ENCODE measurements at regions not wholly inside any gene's neighbourhood (a gene's known extent, or its start where the extent isn't known, plus 50 kb on each side); places are given as distances from the start of the nearest gene placed in this dataset.

DNA sequence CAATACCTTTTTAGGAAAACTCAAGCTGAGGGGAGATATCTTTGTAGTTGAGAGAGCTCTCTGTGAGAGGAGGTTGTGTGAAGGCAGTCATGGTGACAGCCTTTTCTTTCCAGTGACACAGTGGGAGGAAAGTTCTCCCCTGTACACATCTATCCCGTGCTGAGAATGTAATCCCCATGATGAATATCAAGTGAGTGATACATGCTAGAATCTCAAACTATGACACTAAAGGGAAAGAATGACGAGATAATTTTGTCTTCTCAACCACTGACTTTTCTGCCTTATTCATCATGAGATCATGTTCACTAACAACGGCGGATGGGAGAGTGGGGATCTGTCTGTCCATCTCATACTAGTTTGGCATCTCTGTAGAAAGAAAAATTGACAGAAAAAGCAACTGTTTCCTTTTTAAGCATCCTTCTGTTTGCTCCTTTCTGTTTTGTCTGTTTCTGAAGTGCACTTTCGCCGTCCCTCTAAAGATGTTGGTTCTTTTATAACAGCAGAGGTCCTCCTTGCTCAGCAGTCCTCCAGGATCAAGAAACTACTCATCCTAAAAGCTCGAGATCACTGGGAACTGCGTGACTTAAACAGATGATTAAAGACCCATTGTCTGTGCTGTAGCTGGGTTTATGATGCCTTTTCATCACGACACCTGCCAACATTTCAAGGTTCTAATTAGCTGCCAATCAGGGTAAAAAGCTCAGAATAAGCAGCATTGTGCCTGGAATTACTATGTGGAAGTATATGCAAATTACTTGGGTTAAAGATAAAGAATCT, 137.6 kb downstream of the DCK start:
- H3K9me3 ChIP-seq (ENCODE audit: insufficient read depth, low read length) = no peaks in the 10 kb centered on the region
- H3K4me3 ChIP-seq (ENCODE audit: low read length) = no peak overlapping the region
- H3K4me1 ChIP-seq (ENCODE audit: low read length) = no peaks in the 10 kb centered on the region
- no peak overlapping the region; the same call in 1 of the 2 replicates for H2AFZ ChIP-seq (ENCODE audit: low read depth, low read length)
- H3K79me2 ChIP-seq (ENCODE audit: low read length) = no peaks in the 10 kb centered on the region
- no peaks in the 10 kb centered on the region for H3K27me3 ChIP-seq (ENCODE audit: low read depth, low read length)
- no peak overlapping the region for H3K4me2 ChIP-seq (ENCODE audit: low read length)
- no peak overlapping the region for H3K27ac ChIP-seq (ENCODE audit: low read length)
- TF ChIP-seq, protein P1, sequence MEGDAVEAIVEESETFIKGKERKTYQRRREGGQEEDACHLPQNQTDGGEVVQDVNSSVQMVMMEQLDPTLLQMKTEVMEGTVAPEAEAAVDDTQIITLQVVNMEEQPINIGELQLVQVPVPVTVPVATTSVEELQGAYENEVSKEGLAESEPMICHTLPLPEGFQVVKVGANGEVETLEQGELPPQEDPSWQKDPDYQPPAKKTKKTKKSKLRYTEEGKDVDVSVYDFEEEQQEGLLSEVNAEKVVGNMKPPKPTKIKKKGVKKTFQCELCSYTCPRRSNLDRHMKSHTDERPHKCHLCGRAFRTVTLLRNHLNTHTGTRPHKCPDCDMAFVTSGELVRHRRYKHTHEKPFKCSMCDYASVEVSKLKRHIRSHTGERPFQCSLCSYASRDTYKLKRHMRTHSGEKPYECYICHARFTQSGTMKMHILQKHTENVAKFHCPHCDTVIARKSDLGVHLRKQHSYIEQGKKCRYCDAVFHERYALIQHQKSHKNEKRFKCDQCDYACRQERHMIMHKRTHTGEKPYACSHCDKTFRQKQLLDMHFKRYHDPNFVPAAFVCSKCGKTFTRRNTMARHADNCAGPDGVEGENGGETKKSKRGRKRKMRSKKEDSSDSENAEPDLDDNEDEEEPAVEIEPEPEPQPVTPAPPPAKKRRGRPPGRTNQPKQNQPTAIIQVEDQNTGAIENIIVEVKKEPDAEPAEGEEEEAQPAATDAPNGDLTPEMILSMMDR (IDR thresholded peaks at IDR 0.05; ENCODE audit: low read depth, low read length) = no peak
- TF ChIP-seq EZH2phosphoT487 (IDR thresholded peaks at IDR 0.05; ENCODE audit: low read depth) = no peak
- H4K20me1 ChIP-seq (ENCODE audit: insufficient read depth, low read length) = no peaks in the 10 kb centered on the region
- no peaks in the 10 kb centered on the region for H3K36me3 ChIP-seq (replicated peaks; ENCODE audit: low read depth, low read length)
- no peak overlapping the region for H3K9ac ChIP-seq (ENCODE audit: low read length)

DNA sequence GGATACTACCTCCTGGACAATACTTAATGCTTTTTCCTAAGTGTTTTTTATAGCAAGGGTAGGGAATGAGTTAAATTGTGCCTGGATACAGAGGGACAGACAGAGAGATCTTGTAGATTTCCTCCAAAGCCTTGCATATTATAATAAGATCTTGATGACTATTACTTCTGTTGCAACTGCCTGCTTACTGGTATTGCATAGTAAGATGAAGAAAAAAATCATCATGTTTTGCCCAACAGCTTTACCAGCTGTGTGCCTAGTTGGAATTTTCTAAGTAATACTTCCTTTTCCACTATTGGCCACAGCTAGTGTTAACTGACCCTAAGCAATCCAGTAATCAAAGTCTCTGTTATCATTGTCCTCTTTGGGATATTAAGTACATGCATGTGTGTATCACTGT, 139.0 kb downstream of the DCK start:
- TF ChIP-seq, protein P1 (IDR thresholded peaks at IDR 0.05; ENCODE audit: low read depth, low read length) = no peak
- no peak for TF ChIP-seq EZH2phosphoT487 (IDR thresholded peaks at IDR 0.05; ENCODE audit: low read depth)
- Histone ChIP-seq H3K27me3 (ENCODE audit: low read depth, low read length) (no peaks in the 10 kb centered on the region), H3K9me3 (ENCODE audit: insufficient read depth, low read length) (no peaks in the 10 kb centered on the region), H3K4me2 (ENCODE audit: low read length) (no peak overlapping the region), H3K9ac (ENCODE audit: low read length) (no peak overlapping the region), H2AFZ (ENCODE audit: low read depth, low read length) (no peak overlapping the region), H3K36me3 (replicated peaks; ENCODE audit: low read depth, low read length) (no peaks in the 10 kb centered on the region), H3K79me2 (ENCODE audit: low read length) (no peaks in the 10 kb centered on the region), H3K4me1 (ENCODE audit: low read length) (no peaks in the 10 kb centered on the region), H3K4me3 (ENCODE audit: low read length) (no peak overlapping the region), H4K20me1 (ENCODE audit: insufficient read depth, low read length) (no peaks in the 10 kb centered on the region), H3K27ac (ENCODE audit: low read length) (no peak overlapping the region)

DNA sequence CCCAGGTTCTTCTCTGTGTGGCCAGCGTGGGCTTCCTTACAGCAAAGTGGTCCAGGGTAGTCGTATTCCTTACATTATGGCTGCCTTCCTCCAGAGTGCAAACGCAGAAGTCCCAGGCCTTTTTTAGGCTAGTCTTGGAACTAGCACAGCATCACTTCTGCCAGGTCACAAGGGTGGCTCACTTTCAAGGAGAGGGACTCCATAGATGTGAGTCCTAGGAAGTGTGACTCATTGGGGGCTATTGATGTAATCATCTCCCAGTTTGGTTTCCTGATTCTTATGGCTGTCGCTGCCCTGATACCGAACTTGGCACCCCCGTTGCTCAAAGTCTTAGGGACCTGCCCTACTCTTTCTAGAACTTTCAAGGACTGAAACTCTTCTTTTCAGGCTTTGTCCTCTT, 140.0 kb downstream of the DCK start:
- TF ChIP-seq, protein P1 (IDR thresholded peaks at IDR 0.05; ENCODE audit: low read depth, low read length) = no peak
- TF ChIP-seq EZH2phosphoT487 (IDR thresholded peaks at IDR 0.05; ENCODE audit: low read depth) = no peak
- no peak overlapping the region for H3K4me3 ChIP-seq (ENCODE audit: low read length)
- no peaks in the 10 kb centered on the region for H3K36me3 ChIP-seq (replicated peaks; ENCODE audit: low read depth, low read length)
- no peak overlapping the region for H3K9ac ChIP-seq (ENCODE audit: low read length)
- no peak overlapping the region for H3K27ac ChIP-seq (ENCODE audit: low read length)
- no peaks in the 10 kb centered on the region for H3K4me1 ChIP-seq (ENCODE audit: low read length)
- no peaks in the 10 kb centered on the region for H3K27me3 ChIP-seq (ENCODE audit: low read depth, low read length)
- no peak overlapping the region for H2AFZ ChIP-seq (ENCODE audit: low read depth, low read length)
- no peak overlapping the region for H3K4me2 ChIP-seq (ENCODE audit: low read length)
- H3K79me2 ChIP-seq (ENCODE audit: low read length) = no peaks in the 10 kb centered on the region
- no peaks in the 10 kb centered on the region for H3K9me3 ChIP-seq (ENCODE audit: insufficient read depth, low read length)
- no peaks in the 10 kb centered on the region for H4K20me1 ChIP-seq (ENCODE audit: insufficient read depth, low read length)

DNA sequence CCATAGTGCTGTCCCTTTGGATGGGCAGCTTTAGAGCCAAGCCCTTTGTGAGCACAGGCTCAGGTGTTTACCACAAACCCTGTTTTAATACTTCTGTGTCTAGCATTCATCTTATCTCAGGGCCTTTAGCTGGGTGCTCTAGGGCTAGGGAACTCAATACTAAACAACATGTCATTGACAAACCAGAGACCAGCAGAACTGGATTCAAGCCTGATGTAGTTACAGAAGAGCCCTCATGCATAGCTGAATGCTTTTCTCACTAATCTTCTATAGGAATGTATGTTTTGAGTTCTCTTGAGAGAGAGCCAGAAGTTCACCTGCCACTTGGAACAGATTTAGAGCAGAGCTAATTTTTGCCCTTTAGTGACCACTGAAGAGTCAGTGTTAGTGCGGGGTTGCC, 142.6 kb downstream of the DCK start:
- Histone ChIP-seq H3K9ac (ENCODE audit: low read length) (no peak overlapping the region), H3K4me3 (ENCODE audit: low read length) (no peak overlapping the region), H3K4me1 (ENCODE audit: low read length) (no peaks in the 10 kb centered on the region), H3K79me2 (ENCODE audit: low read length) (no peaks in the 10 kb centered on the region), H2AFZ (ENCODE audit: low read depth, low read length) (no peak overlapping the region), H3K27me3 (ENCODE audit: low read depth, low read length) (no peaks in the 10 kb centered on the region), H3K9me3 (ENCODE audit: insufficient read depth, low read length) (no peaks in the 10 kb centered on the region), H3K36me3 (replicated peaks; ENCODE audit: low read depth, low read length) (no peaks in the 10 kb centered on the region), H4K20me1 (ENCODE audit: insufficient read depth, low read length) (no peaks in the 10 kb centered on the region), H3K4me2 (ENCODE audit: low read length) (no peak overlapping the region), H3K27ac (ENCODE audit: low read length) (no peak overlapping the region)
- TF ChIP-seq, protein P1 (IDR thresholded peaks at IDR 0.05; ENCODE audit: low read depth, low read length) = no peak
- no peak for TF ChIP-seq EZH2phosphoT487 (IDR thresholded peaks at IDR 0.05; ENCODE audit: low read depth)

Data from OCI-LY3 (cell line).